Bronchial epithelial cell (primary cell): ENCODE measurements at regions not wholly inside any gene's neighbourhood (a gene's known extent, or its start where the extent isn't known, plus 50 kb on each side); places are given as distances from the start of the nearest gene placed in this dataset.

Experiments used
- DNase-seq: peaks from one replicate; pipeline ENCODE4 v3.0.0-alpha.2; 2010; ENCODE audit warnings: low read depth
- FAIRE-seq: peaks from 2 replicates; lab custom pipeline; 2011; peaks lifted over from hg19 to GRCh38; lab: Jason Lieb, UNC
- H3K27me3 ChIP-seq: 2 replicates; pipeline ENCODE4 v1.5.1; 2011; ENCODE audit warnings: low read length; ENCODE audit not compliant: control insufficient read depth, insufficient read depth
- H3K36me3 ChIP-seq: 2 replicates; pipeline ENCODE4 v1.5.1; 2011; ENCODE audit warnings: low read length; ENCODE audit not compliant: control insufficient read depth, insufficient read depth
- H3K4me3 ChIP-seq: 2 replicates; pipeline ENCODE4 v1.5.1; 2011; ENCODE audit warnings: mild to moderate bottlenecking, low read depth, low read length, control low read depth
- TF ChIP-seq, protein P1 (sequence below): IDR thresholded peaks from 2 replicates; pipeline ENCODE4 v1.5.1; 2011; ENCODE audit warnings: mild to moderate bottlenecking, moderate library complexity, low read length, control low read depth, inconsistent platforms; ENCODE audit not compliant: insufficient read depth, severe bottlenecking

DNA sequence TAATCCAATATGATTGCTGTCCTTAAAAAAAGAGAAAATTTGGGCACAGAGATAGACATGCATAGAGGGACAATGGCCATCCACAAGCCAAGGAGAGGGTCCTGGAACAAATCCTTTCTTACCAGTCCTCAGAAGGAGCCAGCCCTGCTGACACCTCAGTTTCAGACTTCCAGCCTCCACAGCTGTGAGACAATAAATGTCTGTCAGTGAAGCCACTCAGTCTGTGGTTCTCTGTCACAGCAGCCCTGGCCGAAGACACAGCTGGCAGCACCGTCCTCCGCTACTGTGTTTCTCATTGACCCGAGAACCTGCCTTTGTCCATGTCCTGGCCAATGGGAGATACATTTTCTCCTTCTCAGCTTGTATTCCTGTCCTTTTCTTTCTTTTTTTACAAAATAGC lies 207.9 kb downstream of the TM9SF2 start:
- Histone ChIP-seq H3K36me3 (no peaks in the 10 kb centered on the region), H3K4me3 (no peak overlapping the region), H3K27me3 (no peaks in the 10 kb centered on the region)
- FAIRE-seq (no peak), DNase-seq (no peak)
- TF ChIP-seq, protein P1, sequence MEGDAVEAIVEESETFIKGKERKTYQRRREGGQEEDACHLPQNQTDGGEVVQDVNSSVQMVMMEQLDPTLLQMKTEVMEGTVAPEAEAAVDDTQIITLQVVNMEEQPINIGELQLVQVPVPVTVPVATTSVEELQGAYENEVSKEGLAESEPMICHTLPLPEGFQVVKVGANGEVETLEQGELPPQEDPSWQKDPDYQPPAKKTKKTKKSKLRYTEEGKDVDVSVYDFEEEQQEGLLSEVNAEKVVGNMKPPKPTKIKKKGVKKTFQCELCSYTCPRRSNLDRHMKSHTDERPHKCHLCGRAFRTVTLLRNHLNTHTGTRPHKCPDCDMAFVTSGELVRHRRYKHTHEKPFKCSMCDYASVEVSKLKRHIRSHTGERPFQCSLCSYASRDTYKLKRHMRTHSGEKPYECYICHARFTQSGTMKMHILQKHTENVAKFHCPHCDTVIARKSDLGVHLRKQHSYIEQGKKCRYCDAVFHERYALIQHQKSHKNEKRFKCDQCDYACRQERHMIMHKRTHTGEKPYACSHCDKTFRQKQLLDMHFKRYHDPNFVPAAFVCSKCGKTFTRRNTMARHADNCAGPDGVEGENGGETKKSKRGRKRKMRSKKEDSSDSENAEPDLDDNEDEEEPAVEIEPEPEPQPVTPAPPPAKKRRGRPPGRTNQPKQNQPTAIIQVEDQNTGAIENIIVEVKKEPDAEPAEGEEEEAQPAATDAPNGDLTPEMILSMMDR: no peak

DNA sequence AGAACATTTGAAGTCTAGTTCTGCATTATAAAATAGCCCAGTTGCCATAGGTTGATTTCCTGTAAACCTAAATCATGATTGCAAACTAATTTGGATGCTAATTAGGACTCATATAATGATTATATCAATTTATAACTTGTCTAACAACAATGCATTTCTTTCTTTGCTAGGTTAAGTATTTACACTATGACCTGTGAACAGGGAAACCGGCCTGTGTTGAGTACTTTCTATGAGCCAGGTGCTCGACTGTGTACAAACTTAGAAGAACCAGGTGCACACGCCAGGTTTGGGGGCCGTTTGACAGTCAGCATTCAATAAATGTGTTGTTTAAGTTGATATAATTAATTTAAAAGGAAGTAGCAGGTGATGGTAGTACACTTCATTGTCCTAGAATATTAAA lies 203.1 kb downstream of the TM9SF2 start:
- FAIRE-seq (no peak), DNase-seq (no peak)
- no peaks in the 10 kb centered on the region for H3K36me3 ChIP-seq
- no peaks in the 10 kb centered on the region for H3K27me3 ChIP-seq
- no peak overlapping the region for H3K4me3 ChIP-seq
- TF ChIP-seq, protein P1: no peak

DNA sequence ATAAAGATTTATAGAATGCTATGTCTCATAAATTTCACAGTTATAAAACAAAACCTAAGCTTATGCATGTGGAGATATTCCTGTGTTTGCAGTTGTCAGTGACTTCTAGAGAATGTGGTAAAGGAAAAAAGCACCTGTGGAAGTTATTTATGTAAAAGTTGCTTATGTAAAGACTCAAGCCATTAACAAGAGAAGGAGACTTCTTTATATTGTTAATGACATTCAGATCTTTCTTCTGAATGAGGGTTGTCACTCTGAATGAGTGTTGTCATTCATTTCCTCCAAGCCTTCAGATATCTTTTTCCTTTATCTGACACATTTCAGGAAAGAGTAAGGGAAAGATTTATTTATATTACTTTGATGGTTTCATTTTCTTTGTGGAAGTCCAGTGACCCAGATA lies 202.6 kb downstream of the TM9SF2 start:
- no peaks in the 10 kb centered on the region for H3K27me3 ChIP-seq
- H3K4me3 ChIP-seq: no peak overlapping the region
- TF ChIP-seq, protein P1: no peak
- H3K36me3 ChIP-seq: no peaks in the 10 kb centered on the region
- DNase-seq (no peak), FAIRE-seq (no peak)

DNA sequence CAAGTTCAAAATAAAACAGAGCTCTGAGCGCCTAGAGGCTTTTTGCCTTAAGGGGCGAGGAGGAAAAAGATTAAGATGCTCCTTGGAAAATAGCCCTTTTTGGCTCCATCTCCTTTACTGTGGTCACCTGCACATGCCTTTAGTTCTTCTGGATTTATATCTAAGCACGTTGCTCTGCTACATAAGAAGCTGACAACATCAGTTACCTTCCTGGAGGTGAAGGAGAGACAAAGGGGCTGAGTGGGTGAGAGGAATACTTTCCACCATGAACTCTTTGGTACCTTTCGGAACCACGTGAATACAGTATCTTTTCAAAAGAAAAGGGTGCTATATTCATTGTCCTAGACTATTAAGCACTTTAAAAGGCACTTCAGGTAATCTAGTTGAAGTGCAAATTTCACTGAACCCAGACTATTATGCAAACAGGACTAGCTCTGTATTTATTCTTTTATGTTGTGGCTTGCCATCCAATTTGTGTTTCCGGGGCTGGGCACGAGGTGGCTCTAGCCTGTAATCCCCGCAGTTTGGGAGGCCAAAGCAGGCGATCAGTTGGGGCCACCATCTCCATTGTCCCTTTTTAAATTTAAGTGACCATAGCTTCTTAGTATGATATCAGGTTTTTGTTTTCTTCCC lies 201.5 kb downstream of the TM9SF2 start:
- TF ChIP-seq, protein P1: no peak
- no peak for FAIRE-seq
- Histone ChIP-seq H3K27me3 (no peaks in the 10 kb centered on the region), H3K4me3 (no peak overlapping the region), H3K36me3 (no peaks in the 10 kb centered on the region)
- no peak for DNase-seq

DNA sequence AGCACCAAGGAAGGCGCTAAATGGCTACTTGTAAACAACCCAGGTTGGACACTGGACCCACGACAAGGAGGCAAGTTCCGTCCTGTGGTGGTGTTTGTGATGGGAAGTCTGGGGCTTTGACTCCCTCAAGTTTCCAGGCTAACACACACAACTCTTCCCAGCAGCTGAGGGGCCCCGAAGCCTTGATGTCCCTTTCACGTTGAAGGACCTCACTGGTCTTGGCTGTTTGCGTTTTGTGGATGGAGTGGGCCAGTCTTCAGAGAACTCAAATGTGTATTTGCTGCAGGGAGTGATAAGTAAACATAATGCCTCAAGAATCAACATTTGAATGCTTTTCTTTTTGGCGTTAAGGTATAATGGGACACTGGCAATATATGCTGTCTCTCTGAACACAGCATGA lies 199.2 kb downstream of the TM9SF2 start:
- no peak overlapping the region for H3K4me3 ChIP-seq
- FAIRE-seq (no peak), DNase-seq (no peak)
- TF ChIP-seq, protein P1: no peak
- H3K27me3 ChIP-seq: no peaks in the 10 kb centered on the region
- H3K36me3 ChIP-seq: no peaks in the 10 kb centered on the region

DNA sequence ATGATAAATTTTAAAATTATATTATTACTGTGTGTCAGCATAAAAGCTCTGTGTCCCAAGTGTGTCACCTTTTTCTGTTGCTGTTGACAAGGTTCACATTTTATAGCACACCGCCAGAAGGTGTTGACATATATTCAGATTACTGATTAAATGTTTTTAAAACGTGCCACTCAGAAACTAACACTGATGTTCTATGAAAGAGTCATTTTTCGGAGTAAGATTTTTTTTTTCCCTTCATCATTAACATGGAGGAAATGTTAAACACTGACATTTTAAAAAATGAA lies 197.5 kb downstream of the TM9SF2 start:
- FAIRE-seq (no peak), DNase-seq (no peak)
- no peaks in the 10 kb centered on the region for H3K27me3 ChIP-seq
- TF ChIP-seq, protein P1: no peak
- H3K36me3 ChIP-seq: no peaks in the 10 kb centered on the region
- no peak overlapping the region for H3K4me3 ChIP-seq
